Endodermal cell (in vitro differentiated cells): ENCODE measurements at regions not wholly inside any gene's neighbourhood (a gene's known extent, or its start where the extent isn't known, plus 50 kb on each side); places are given as distances from the start of the nearest gene placed in this dataset.
A peak's percentile ranks its signal among the peaks of the same experiment; 100 is the strongest.

Experiments
- DNase-seq: peaks from one replicate; pipeline ENCODE4 v3.0.0-alpha.2; 2017
- H3K27ac ChIP-seq: 2 replicates; pipeline ENCODE4 v1.5.1; 2013; ENCODE audit warnings: mild to moderate bottlenecking, low read depth, low read length, moderate library complexity
- H3K27me3 ChIP-seq: 2 replicates; pipeline ENCODE4 v1.6.1; 2013; ENCODE audit warnings: mild to moderate bottlenecking, low read length, moderate library complexity; ENCODE audit not compliant: insufficient read depth, control insufficient read depth, poor library complexity, severe bottlenecking
- H3K36me3 ChIP-seq: 2 replicates; pipeline ENCODE4 v1.7.0; 2013; ENCODE audit warnings: mild to moderate bottlenecking, low read length, moderate library complexity; ENCODE audit not compliant: control insufficient read depth, insufficient read depth
- H3K4me1 ChIP-seq: one replicate; pipeline ENCODE4 v1.7.0; 2013; ENCODE audit warnings: low read length; ENCODE audit not compliant: control insufficient read depth, insufficient read depth
- H3K4me3 ChIP-seq: 2 replicates; pipeline ENCODE4 v1.5.1; 2013; ENCODE audit warnings: mild to moderate bottlenecking, low read length, moderate library complexity
- H3K9ac ChIP-seq: 2 replicates; pipeline ENCODE4 v1.6.1; 2013; ENCODE audit warnings: mild to moderate bottlenecking, low read length, moderate library complexity; ENCODE audit not compliant: poor library complexity, severe bottlenecking; ENCODE audit errors: extremely low read depth
- H3K9me3 ChIP-seq: 2 replicates; pipeline ENCODE4 v1.6.1; 2013; ENCODE audit warnings: mild to moderate bottlenecking, low read length, moderate library complexity; ENCODE audit not compliant: control insufficient read depth
- H3K27ac Mint-ChIP-seq: 2 replicates; pipeline ENCODE4 v1.8.0; 2020; ENCODE audit warnings: mixed read lengths
- H3K27me3 Mint-ChIP-seq: 2 replicates; pipeline ENCODE4 v1.8.0; 2021; ENCODE audit warnings: mild to moderate bottlenecking, mixed read lengths; ENCODE audit not compliant: insufficient read depth
- H3K36me3 Mint-ChIP-seq: 2 replicates; pipeline ENCODE4 v1.8.0; 2020; ENCODE audit warnings: low read depth, mixed read lengths
- H3K4me1 Mint-ChIP-seq: 2 replicates; pipeline ENCODE4 v1.8.0; 2020; ENCODE audit warnings: mixed read lengths
- H3K4me3 Mint-ChIP-seq: 2 replicates; pipeline ENCODE4 v1.8.0; 2020; ENCODE audit warnings: mild to moderate bottlenecking, moderate library complexity, mixed read lengths
- H3K9me3 Mint-ChIP-seq: 2 replicates; pipeline ENCODE4 v1.8.0; 2020; ENCODE audit warnings: mild to moderate bottlenecking, mixed read lengths
- WGBS, 2 experiments: methylation state at CpG; one replicate each; pipeline versions ENCODE4 v1.1.5 to v1.1.7; 2013; ENCODE audit warnings: missing lambda C conversion rate in 2 of 2, mixed read lengths in 1 of 2; ENCODE audit not compliant: insufficient coverage in 1 of 2, insufficient read length in 1 of 2; 5-methylcytosine and 5-hydroxymethylcytosine counted together
- TF ChIP-seq, protein P1 (sequence below): fragments of 200-600 bp; sonication (generic); conservative IDR thresholded peaks from 2 replicates; pipeline ENCODE4 v1.5.0; 2021; ENCODE audit warnings: antibody characterized with exemption, mild to moderate bottlenecking

DNA sequence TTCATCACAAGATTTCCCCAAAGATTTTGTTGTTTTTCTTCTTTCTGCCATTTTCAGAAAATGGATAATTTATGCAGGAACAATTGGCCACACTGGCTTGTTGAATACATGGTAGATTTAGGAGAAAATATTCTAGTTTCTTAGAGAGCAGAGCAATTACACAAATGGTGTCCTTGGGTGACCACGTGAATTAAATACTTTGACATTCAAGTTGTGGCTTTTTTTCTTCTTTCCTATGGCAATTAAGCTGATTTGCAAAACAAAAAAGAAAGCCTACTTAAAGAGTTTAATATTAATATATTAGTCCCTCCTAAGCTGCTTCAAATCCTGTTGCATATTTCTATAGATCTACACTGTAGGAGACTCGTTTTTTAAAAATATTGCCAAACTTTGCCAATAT is 133.0 kb upstream of the HTR2C start:
- Histone ChIP-seq H3K27me3 (no peaks in the 10 kb centered on the region), H3K9me3 (no peaks in the 10 kb centered on the region), H3K4me1 (no peaks in the 10 kb centered on the region), H3K4me3 (no peak overlapping the region), H3K36me3 (no peaks in the 10 kb centered on the region), H3K27ac (no peak overlapping the region), H3K9ac (no peak overlapping the region)
- peaks cover 7% of the 10 kb centered on the region for H3K27me3 Mint-ChIP-seq
- H3K4me3 Mint-ChIP-seq, result no peak overlapping the region
- H3K4me1 Mint-ChIP-seq, result peaks cover 40% of the 10 kb centered on the region
- WGBS, 2 experiments, result 68% methylated on average over 2 of the region's 2 CpGs; no CpG with 5 or more reads in 1 of the 2 experiments
- H3K36me3 Mint-ChIP-seq, result no peaks in the 10 kb centered on the region
- H3K9me3 Mint-ChIP-seq, result no peaks in the 10 kb centered on the region
- DNase-seq, result no peak
- TF ChIP-seq, protein P1, sequence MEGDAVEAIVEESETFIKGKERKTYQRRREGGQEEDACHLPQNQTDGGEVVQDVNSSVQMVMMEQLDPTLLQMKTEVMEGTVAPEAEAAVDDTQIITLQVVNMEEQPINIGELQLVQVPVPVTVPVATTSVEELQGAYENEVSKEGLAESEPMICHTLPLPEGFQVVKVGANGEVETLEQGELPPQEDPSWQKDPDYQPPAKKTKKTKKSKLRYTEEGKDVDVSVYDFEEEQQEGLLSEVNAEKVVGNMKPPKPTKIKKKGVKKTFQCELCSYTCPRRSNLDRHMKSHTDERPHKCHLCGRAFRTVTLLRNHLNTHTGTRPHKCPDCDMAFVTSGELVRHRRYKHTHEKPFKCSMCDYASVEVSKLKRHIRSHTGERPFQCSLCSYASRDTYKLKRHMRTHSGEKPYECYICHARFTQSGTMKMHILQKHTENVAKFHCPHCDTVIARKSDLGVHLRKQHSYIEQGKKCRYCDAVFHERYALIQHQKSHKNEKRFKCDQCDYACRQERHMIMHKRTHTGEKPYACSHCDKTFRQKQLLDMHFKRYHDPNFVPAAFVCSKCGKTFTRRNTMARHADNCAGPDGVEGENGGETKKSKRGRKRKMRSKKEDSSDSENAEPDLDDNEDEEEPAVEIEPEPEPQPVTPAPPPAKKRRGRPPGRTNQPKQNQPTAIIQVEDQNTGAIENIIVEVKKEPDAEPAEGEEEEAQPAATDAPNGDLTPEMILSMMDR, result no peak
- no peak overlapping the region for H3K27ac Mint-ChIP-seq

DNA sequence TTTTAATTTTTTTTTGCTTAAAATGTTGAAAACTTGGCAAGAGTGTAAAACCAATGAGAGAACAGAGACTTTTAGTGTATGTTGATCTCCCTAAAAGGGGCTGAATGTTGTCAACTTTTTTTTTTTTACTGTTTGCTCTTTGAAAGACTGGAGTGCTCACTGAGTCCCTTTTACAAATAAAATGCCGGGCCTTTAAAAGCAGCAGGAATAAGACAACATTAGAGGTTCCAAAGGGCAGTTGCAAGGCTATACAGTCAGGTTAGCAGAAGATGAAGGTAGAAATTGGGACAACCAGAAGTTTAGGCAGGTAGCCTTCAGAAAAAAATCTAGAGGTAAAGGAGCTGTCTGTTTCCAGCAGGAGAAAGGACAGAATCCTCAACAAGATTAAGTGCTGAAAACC is 132.5 kb upstream of the HTR2C start:
- Mint-ChIP-seq H3K36me3 (no peaks in the 10 kb centered on the region), H3K4me3 (peak overlapping the region; percentile 23), H3K9me3 (no peaks in the 10 kb centered on the region), H3K27me3 (peaks cover 7% of the 10 kb centered on the region), H3K27ac (no peak overlapping the region), H3K4me1 (peaks cover 40% of the 10 kb centered on the region)
- Histone ChIP-seq H3K9me3 (no peaks in the 10 kb centered on the region), H3K27ac (no peak overlapping the region), H3K27me3 (no peaks in the 10 kb centered on the region), H3K9ac (no peak overlapping the region), H3K4me3 (no peak overlapping the region), H3K4me1 (no peaks in the 10 kb centered on the region), H3K36me3 (no peaks in the 10 kb centered on the region)
- TF ChIP-seq, protein P1, result no peak
- no peak for DNase-seq
- 38% methylated on average over 1 of the region's 1 CpG; no CpG with 5 or more reads in 1 of the 2 experiments for WGBS, 2 experiments

DNA sequence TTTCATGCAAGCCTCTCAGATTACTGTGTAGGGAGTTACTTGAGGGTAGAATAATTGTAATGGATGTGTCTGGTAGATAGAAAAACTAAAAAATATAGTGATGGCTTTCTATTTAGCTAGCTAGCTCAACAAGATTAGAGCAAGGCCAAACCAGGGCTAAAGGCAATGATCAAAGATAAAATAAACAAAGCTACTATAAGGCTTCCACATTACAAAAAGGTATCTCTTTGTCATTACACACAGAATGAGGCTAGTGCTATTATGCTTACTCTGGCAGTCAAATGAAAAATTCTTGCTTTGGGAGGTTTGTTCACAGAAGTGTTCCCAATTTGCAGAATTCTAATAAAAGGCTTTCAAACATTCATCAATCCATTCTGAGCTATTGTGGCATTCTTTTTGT is 121.6 kb upstream of the HTR2C start:
- H3K9me3 Mint-ChIP-seq, result no peaks in the 10 kb centered on the region
- no peak overlapping the region for H3K27ac Mint-ChIP-seq
- Histone ChIP-seq H3K9me3 (no peaks in the 10 kb centered on the region), H3K27ac (no peak overlapping the region), H3K27me3 (no peaks in the 10 kb centered on the region), H3K4me1 (no peaks in the 10 kb centered on the region), H3K36me3 (no peaks in the 10 kb centered on the region), H3K4me3 (no peak overlapping the region), H3K9ac (no peak overlapping the region)
- no peak overlapping the region for H3K4me3 Mint-ChIP-seq
- peaks cover 6% of the 10 kb centered on the region for H3K36me3 Mint-ChIP-seq
- TF ChIP-seq, protein P1, result no peak
- peaks cover 50% of the 10 kb centered on the region for H3K4me1 Mint-ChIP-seq
- H3K27me3 Mint-ChIP-seq, result no peaks in the 10 kb centered on the region
- DNase-seq, result no peak
